Lung (tissue), 11 donors: ENCODE measurements at regions not wholly inside any gene's neighbourhood (a gene's known extent, or its start where the extent isn't known, plus 50 kb on each side); places are given as distances from the start of the nearest gene placed in this dataset.

ENCODE experiments used
- ATAC-seq: fragments of 200-7000 bp; cut with Tn5 transposase; one replicate; pipeline ENCODE4 v1.9.1; 2020; ENCODE audit warnings: moderate number of reproducible peaks; ENCODE audit not compliant: insufficient read depth, low FRiP score
- DNase-seq, 3 donors: peaks; one replicate each; pipeline ENCODE4 v3.0.0-alpha.2; 2013 to 2017
- H3K27ac ChIP-seq, 2 donors: one replicate each; pipeline ENCODE4 v1.5.1; 2013; ENCODE audit warnings: mild to moderate bottlenecking in 2 of 2, moderate library complexity in 2 of 2, control low read depth in 1 of 2, inconsistent platforms in 1 of 2, low read depth in 1 of 2, low read length in 1 of 2
- H3K27me3 ChIP-seq, 3 donors: one replicate each; pipeline ENCODE4 v1.5.1; 2013; ENCODE audit warnings: low read length in 2 of 3; ENCODE audit not compliant: control insufficient read depth in 3 of 3, insufficient read depth in 3 of 3
- H3K36me3 ChIP-seq, 4 donors: one replicate each; pipeline ENCODE4 v1.5.1; 2013; ENCODE audit warnings: low read length in 4 of 4, mild to moderate bottlenecking in 1 of 4, moderate library complexity in 1 of 4; ENCODE audit not compliant: control insufficient read depth in 4 of 4, insufficient read depth in 4 of 4
- H3K4me1 ChIP-seq, 5 donors: one replicate each; pipeline ENCODE4 v1.5.1; 2013; ENCODE audit warnings: low read length in 5 of 5, mild to moderate bottlenecking in 2 of 5, moderate library complexity in 1 of 5; ENCODE audit not compliant: control insufficient read depth in 5 of 5, insufficient read depth in 5 of 5
- H3K4me3 ChIP-seq: one replicate; pipeline ENCODE4 v1.5.1; 2013; ENCODE audit warnings: mild to moderate bottlenecking, control low read depth, moderate library complexity
- H3K9ac ChIP-seq, 2 donors: one replicate each; pipeline ENCODE4 v1.5.1; 2013; ENCODE audit warnings: low read length in 2 of 2, control low read depth in 1 of 2; ENCODE audit not compliant: insufficient read depth in 1 of 2
- H3K9me3 ChIP-seq, 4 donors: one replicate each; pipeline ENCODE4 v1.5.1; 2013; ENCODE audit warnings: low read length in 3 of 4, mild to moderate bottlenecking in 1 of 4, moderate library complexity in 1 of 4; ENCODE audit not compliant: control insufficient read depth in 4 of 4, insufficient read depth in 3 of 4
- CTCF ChIP-seq: IDR thresholded peaks from 2 replicates; pipeline ENCODE4 v1.5.1; 2012; ENCODE audit warnings: mild to moderate bottlenecking; ENCODE audit errors: control extremely low read depth, extremely low read depth
- WGBS, 2 donors: extraction: QIAGEN DNeasy Blood & Tissue Kit; methylation state at CpG; one replicate each; pipeline ENCODE4 v1.1.7; 2013; 5-methylcytosine and 5-hydroxymethylcytosine counted together
- donor health status: control.
- donor health status: control.
- donor health status: Bipolar disorder and iron deficiency.
- donor health status: healthy.
- donor health status: DM: yes; HTN: yes; CAD: no.

GRCh38 chr5:20618340-20618739 lies 630.3 kb upstream of the CDH18 start:
- Histone ChIP-seq H3K27me3 (no peaks in the 10 kb centered on the region), H3K36me3 (no peaks in the 10 kb centered on the region), H3K9ac (no peak overlapping the region), H3K9me3 (no peaks in the 10 kb centered on the region), H3K27ac (no peak overlapping the region), H3K4me3 (no peak overlapping the region), H3K4me1 (peaks cover 0 to 5% (median 0%) of the 10 kb centered on the region in 5 donors)
- DNase-seq: no peak
- 67 to 82% methylated on average over 1 of the region's 1 CpG for WGBS, 2 donors
- no peak for ATAC-seq
- TF ChIP-seq CTCF: no peak

GRCh38 chr5:20617841-20618240 lies 629.8 kb upstream of the CDH18 start:
- no peak overlapping the region for H3K27ac ChIP-seq
- no peaks in the 10 kb centered on the region for H3K9me3 ChIP-seq
- H3K36me3 ChIP-seq: no peaks in the 10 kb centered on the region
- peaks cover 0 to 5% (median 0%) of the 10 kb centered on the region in 5 donors for H3K4me1 ChIP-seq
- no peak overlapping the region for H3K9ac ChIP-seq
- DNase-seq (no peak), ATAC-seq (no peak)
- no peak for TF ChIP-seq CTCF
- H3K4me3 ChIP-seq: no peak overlapping the region
- WGBS, 2 donors: 73 to 77% methylated on average over 3 of the region's 3 CpGs
- no peaks in the 10 kb centered on the region for H3K27me3 ChIP-seq

DNA sequence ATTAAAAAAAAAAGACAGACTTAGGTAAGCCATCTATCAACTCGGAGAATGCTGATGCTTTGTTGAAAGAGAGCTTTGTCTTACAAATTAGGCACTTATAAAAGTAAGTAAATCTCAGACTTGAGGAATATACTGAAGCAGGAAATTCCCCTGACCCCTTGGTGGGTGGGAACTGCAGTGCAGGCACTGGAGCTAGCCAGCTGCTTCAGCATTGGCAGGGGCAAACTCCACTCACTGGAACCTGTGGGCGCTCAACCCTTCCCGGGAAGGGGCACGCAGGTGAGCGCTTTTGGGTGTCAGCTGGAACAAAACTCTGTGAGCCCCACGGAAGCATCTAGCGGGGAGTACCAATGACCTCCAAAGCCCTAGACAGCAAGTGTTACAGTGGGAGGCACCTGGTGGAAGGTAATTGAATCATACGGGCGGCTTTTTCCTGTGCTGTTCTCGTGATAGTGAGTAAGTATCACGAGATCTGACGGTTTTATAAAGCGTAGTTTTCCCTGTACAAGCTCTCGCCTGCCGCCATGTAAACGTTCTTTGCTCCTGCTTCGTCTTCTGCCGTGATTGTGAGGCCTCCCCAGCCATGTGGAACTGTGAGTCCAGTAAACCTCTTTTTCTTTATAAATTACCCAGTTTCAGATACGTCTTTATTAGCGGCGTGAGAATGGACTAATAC lies 628.0 kb upstream of the CDH18 start:
- H3K9ac ChIP-seq: no peak overlapping the region
- no peaks in the 10 kb centered on the region for H3K36me3 ChIP-seq
- ATAC-seq (no peak), DNase-seq (no peak)
- H3K9me3 ChIP-seq: peaks cover 0 to 2% (median 0%) of the 10 kb centered on the region in 4 donors
- peaks cover 0 to 5% (median 0%) of the 10 kb centered on the region in 5 donors for H3K4me1 ChIP-seq
- H3K27ac ChIP-seq: no peak overlapping the region
- TF ChIP-seq CTCF: no peak
- no peak overlapping the region for H3K4me3 ChIP-seq
- H3K27me3 ChIP-seq: no peaks in the 10 kb centered on the region
- 93% methylated on average over 21 of the region's 21 CpGs for WGBS, 2 donors

GRCh38 chr5:20611620-20612019 lies 623.6 kb upstream of the CDH18 start:
- DNase-seq (no peak), ATAC-seq (no peak)
- Histone ChIP-seq H3K4me1 (peaks cover 0 to 5% (median 0%) of the 10 kb centered on the region in 5 donors), H3K36me3 (no peaks in the 10 kb centered on the region), H3K27me3 (no peaks in the 10 kb centered on the region), H3K9ac (no peak overlapping the region), H3K4me3 (no peak overlapping the region), H3K9me3 (peaks cover 0 to 2% (median 0%) of the 10 kb centered on the region in 4 donors), H3K27ac (no peak overlapping the region)
- 68 to 72% methylated on average over 6 of the region's 6 CpGs for WGBS, 2 donors
- TF ChIP-seq CTCF: no peak
